Lung (tissue), 11 donors: ENCODE measurements at regions not wholly inside any gene's neighbourhood (a gene's known extent, or its start where the extent isn't known, plus 50 kb on each side); places are given as distances from the start of the nearest gene placed in this dataset.
A peak's percentile ranks its signal among the peaks of the same experiment; 100 is the strongest.

Experiments used
- ATAC-seq: fragments of 200-7000 bp; cut with Tn5 transposase; one replicate; pipeline ENCODE4 v1.9.1; 2020; ENCODE audit warnings: moderate number of reproducible peaks; ENCODE audit not compliant: insufficient read depth, low FRiP score
- DNase-seq, 3 donors: peaks; one replicate each; pipeline ENCODE4 v3.0.0-alpha.2; 2013 to 2017
- H3K27ac ChIP-seq, 2 donors: one replicate each; pipeline ENCODE4 v1.5.1; 2013; ENCODE audit warnings: mild to moderate bottlenecking in 2 of 2, moderate library complexity in 2 of 2, control low read depth in 1 of 2, inconsistent platforms in 1 of 2, low read depth in 1 of 2, low read length in 1 of 2
- H3K27me3 ChIP-seq, 3 donors: one replicate each; pipeline ENCODE4 v1.5.1; 2013; ENCODE audit warnings: low read length in 2 of 3; ENCODE audit not compliant: control insufficient read depth in 3 of 3, insufficient read depth in 3 of 3
- H3K36me3 ChIP-seq, 4 donors: one replicate each; pipeline ENCODE4 v1.5.1; 2013; ENCODE audit warnings: low read length in 4 of 4, mild to moderate bottlenecking in 1 of 4, moderate library complexity in 1 of 4; ENCODE audit not compliant: control insufficient read depth in 4 of 4, insufficient read depth in 4 of 4
- H3K4me1 ChIP-seq, 5 donors: one replicate each; pipeline ENCODE4 v1.5.1; 2013; ENCODE audit warnings: low read length in 5 of 5, mild to moderate bottlenecking in 2 of 5, moderate library complexity in 1 of 5; ENCODE audit not compliant: control insufficient read depth in 5 of 5, insufficient read depth in 5 of 5
- H3K4me3 ChIP-seq: one replicate; pipeline ENCODE4 v1.5.1; 2013; ENCODE audit warnings: mild to moderate bottlenecking, control low read depth, moderate library complexity
- H3K9ac ChIP-seq, 2 donors: one replicate each; pipeline ENCODE4 v1.5.1; 2013; ENCODE audit warnings: low read length in 2 of 2, control low read depth in 1 of 2; ENCODE audit not compliant: insufficient read depth in 1 of 2
- H3K9me3 ChIP-seq, 4 donors: one replicate each; pipeline ENCODE4 v1.5.1; 2013; ENCODE audit warnings: low read length in 3 of 4, mild to moderate bottlenecking in 1 of 4, moderate library complexity in 1 of 4; ENCODE audit not compliant: control insufficient read depth in 4 of 4, insufficient read depth in 3 of 4
- CTCF ChIP-seq: IDR thresholded peaks from 2 replicates; pipeline ENCODE4 v1.5.1; 2012; ENCODE audit warnings: mild to moderate bottlenecking; ENCODE audit errors: control extremely low read depth, extremely low read depth
- WGBS, 2 donors: extraction: QIAGEN DNeasy Blood & Tissue Kit; methylation state at CpG; one replicate each; pipeline ENCODE4 v1.1.7; 2013; 5-methylcytosine and 5-hydroxymethylcytosine counted together
- donor health status: control.
- donor health status: control.
- donor health status: Bipolar disorder and iron deficiency.
- donor health status: healthy.
- donor health status: DM: yes; HTN: yes; CAD: no.

- Histone ChIP-seq H3K9me3 (no peaks in the 10 kb centered on the region), H3K27ac (no peak overlapping the region), H3K36me3 (no peaks in the 10 kb centered on the region), H3K9ac (no peak overlapping the region), H3K4me1 (peaks cover 0 to 21% (median 5%) of the 10 kb centered on the region in 5 donors), H3K27me3 (no peaks in the 10 kb centered on the region), H3K4me3 (no peak overlapping the region)
- DNase-seq (no peak), ATAC-seq (no peak)
- 93% methylated on average over 14 of the region's 14 CpGs for WGBS, 2 donors
- TF ChIP-seq CTCF, result no peak
Measured at GRCh38 chr12:124190312-124191023, 104.4 kb upstream of the RFLNA start.

GRCh38 chr12:124191024-124191359 lies 103.9 kb upstream of the RFLNA start:
- ATAC-seq (no peak), DNase-seq (peak in 1 of 3 donors; percentile 44)
- Histone ChIP-seq H3K27me3 (no peaks in the 10 kb centered on the region), H3K4me1 (peaks cover 0 to 21% (median 5%) of the 10 kb centered on the region in 5 donors), H3K36me3 (no peaks in the 10 kb centered on the region), H3K9me3 (no peaks in the 10 kb centered on the region), H3K4me3 (no peak overlapping the region), H3K27ac (no peak overlapping the region), H3K9ac (no peak overlapping the region)
- 95% methylated on average over 3 of the region's 3 CpGs for WGBS, 2 donors
- no peak for TF ChIP-seq CTCF

- H3K4me1 ChIP-seq, result peaks cover 0 to 14% (median 5%) of the 10 kb centered on the region in 5 donors
- H3K9ac ChIP-seq, result no peak overlapping the region
- H3K27ac ChIP-seq, result no peak overlapping the region
- TF ChIP-seq CTCF, result no peak
- ATAC-seq, result no peak
- no peaks in the 10 kb centered on the region for H3K27me3 ChIP-seq
- H3K36me3 ChIP-seq, result no peaks in the 10 kb centered on the region
- peak in 1 of 3 donors; percentile 21 for DNase-seq
- 81 to 93% methylated on average over 12 of the region's 12 CpGs for WGBS, 2 donors
- no peak overlapping the region for H3K4me3 ChIP-seq
- peaks cover 0 to 3% (median 0%) of the 10 kb centered on the region in 4 donors for H3K9me3 ChIP-seq
Measured at GRCh38 chr12:124191966-124192365, 102.9 kb upstream of the RFLNA start.
